B cell (primary cell): ENCODE measurements at regions not wholly inside any gene's neighbourhood (a gene's known extent, or its start where the extent isn't known, plus 50 kb on each side); places are given as distances from the start of the nearest gene placed in this dataset.

ENCODE experiments used
- ATAC-seq: fragments of 200-7000 bp; cut with Tn5 transposase; one replicate; pipeline ENCODE4 v1.10.0; 2021; ENCODE audit warnings: low read depth, mild to moderate bottlenecking, moderate number of reproducible peaks, moderate library complexity
- CTCF ChIA-PET: fragments of 350-600 bp; sonication (Branson Sonifier 250); formaldehyde crosslinking; loops from one replicate; lab custom pipeline; 2021; ENCODE audit warnings: antibody characterized with exemption, inconsistent platforms; lab: Charles Lee
- POLR2A ChIA-PET: fragments of 350-600 bp; sonication (Branson Sonifier 250); formaldehyde crosslinking; loops from one replicate; lab custom pipeline; 2021; ENCODE audit warnings: antibody characterized with exemption; lab: Charles Lee
- DNase-seq: peaks from one replicate; pipeline ENCODE4 v3.0.0; 2013
- H2AFZ ChIP-seq: 2 replicates; pipeline ENCODE4 v1.6.1; 2012; ENCODE audit warnings: mild to moderate bottlenecking, low read depth, low read length; ENCODE audit not compliant: insufficient read depth, poor library complexity, severe bottlenecking
- H3K27ac ChIP-seq, 2 donors: 1 replicate in 1 of 2; 2 replicates in 1 of 2; pipeline ENCODE4 v1.5.1; 2012 to 2013; ENCODE audit warnings: low read length in 2 of 2, mild to moderate bottlenecking in 2 of 2, moderate library complexity in 1 of 2
- H3K27me3 ChIP-seq, 4 experiments: fragments of 200-600 bp in 1 of 4; sonication (generic) in 1 of 4; replicated peaks in 1 of 4; 1 replicate in 2 of 4; 2 replicates in 2 of 4; pipeline versions ENCODE4 v1.6.1 to v1.7.0; 2013 to 2016; ENCODE audit warnings: low read length in 3 of 4, mild to moderate bottlenecking in 2 of 4, mixed read lengths in 1 of 4, moderate library complexity in 1 of 4; ENCODE audit not compliant: insufficient read depth in 4 of 4, control insufficient read depth in 3 of 4; ENCODE audit errors: control extremely low read depth in 1 of 4
- H3K36me3 ChIP-seq, 2 experiments: replicated peaks in 1 of 2; 1 replicate in 1 of 2; 2 replicates in 1 of 2; pipeline versions ENCODE4 v1.6.1 to v1.7.1; 2013; ENCODE audit warnings: low read length in 1 of 2; ENCODE audit not compliant: insufficient read depth in 2 of 2, control insufficient read depth in 1 of 2; ENCODE audit errors: control extremely low read depth in 1 of 2, extremely low read depth in 1 of 2
- H3K4me1 ChIP-seq, 2 donors: fragments of 200-600 bp in 1 of 2; sonication (generic) in 1 of 2; 1 replicate in 1 of 2; 2 replicates in 1 of 2; pipeline versions ENCODE4 v1.5.1 to v1.6.1; 2013 to 2017; ENCODE audit warnings: low read length in 2 of 2; ENCODE audit not compliant: control insufficient read depth in 2 of 2, insufficient read depth in 2 of 2
- H3K4me2 ChIP-seq: replicated peaks from 2 replicates; pipeline ENCODE3; 2012; ENCODE audit warnings: mild to moderate bottlenecking, low read depth, low read length; ENCODE audit not compliant: poor library complexity, severe bottlenecking
- H3K4me3 ChIP-seq, 5 experiments: fragments of 200-600 bp in 1 of 5; sonication (generic) in 1 of 5; 1 replicate in 3 of 5; 2 replicates in 2 of 5; pipeline versions ENCODE4 v1.5.1 to v1.7.0; 2011 to 2016; ENCODE audit warnings: low read length in 4 of 5, mild to moderate bottlenecking in 4 of 5, low read depth in 2 of 5, control low read depth in 1 of 5, moderate library complexity in 1 of 5; ENCODE audit not compliant: insufficient read depth in 1 of 5; ENCODE audit errors: control extremely low read depth in 1 of 5, extremely low read depth in 1 of 5
- H3K79me2 ChIP-seq: fragments of 200-600 bp; sonication (generic); one replicate; pipeline ENCODE4 v1.6.0; 2016; ENCODE audit warnings: low read length; ENCODE audit not compliant: control insufficient read depth, insufficient read depth
- H3K9ac ChIP-seq: fragments of 200-600 bp; sonication (generic); 2 replicates; pipeline ENCODE4 v1.6.1; 2017; ENCODE audit warnings: mild to moderate bottlenecking, low read length, moderate library complexity
- H3K9me3 ChIP-seq, 3 donors: one replicate each; pipeline versions ENCODE4 v1.6.1 to v1.7.1; 2013; ENCODE audit warnings: low read length in 2 of 3; ENCODE audit not compliant: control insufficient read depth in 2 of 3, insufficient read depth in 1 of 3; ENCODE audit errors: control extremely low read depth in 1 of 3
- H4K20me1 ChIP-seq: 2 replicates; pipeline ENCODE4 v1.6.0; 2012; ENCODE audit warnings: mild to moderate bottlenecking, low read length; ENCODE audit not compliant: insufficient read depth, control insufficient read depth, poor library complexity, severe bottlenecking
- H3K27ac Mint-ChIP-seq: one replicate; pipeline ENCODE4 v1.8.0; 2021; ENCODE audit warnings: mixed read lengths
- H3K27me3 Mint-ChIP-seq: one replicate; pipeline ENCODE4 v1.8.0; 2021; ENCODE audit warnings: mixed read lengths
- H3K4me1 Mint-ChIP-seq: one replicate; pipeline ENCODE4 v1.8.0; 2021; ENCODE audit warnings: mixed read lengths
- H3K4me3 Mint-ChIP-seq: one replicate; pipeline ENCODE4 v1.8.0; 2021; ENCODE audit warnings: mixed read lengths
- H3K9me3 Mint-ChIP-seq: one replicate; pipeline ENCODE4 v1.8.0; 2022; ENCODE audit warnings: mixed read lengths; ENCODE audit not compliant: insufficient read depth
- CTCF ChIP-seq: fragments of 200-600 bp; IDR thresholded peaks from one replicate; pipeline ENCODE4 v1.8.0; 2022; ENCODE audit warnings: antibody characterized with exemption, mild to moderate bottlenecking
- EZH2 ChIP-seq: IDR thresholded peaks from 2 replicates; pipeline ENCODE4 v1.6.1; 2012; ENCODE audit warnings: borderline replicate concordance, low read depth, mild to moderate bottlenecking, moderate library complexity, low read length; ENCODE audit not compliant: insufficient read depth, poor library complexity, severe bottlenecking
- WGBS: methylation state at CpG from one replicate; pipeline ENCODE4 v1.1.5; 2013; ENCODE audit warnings: missing lambda C conversion rate; ENCODE audit not compliant: insufficient coverage; 5-methylcytosine and 5-hydroxymethylcytosine counted together
- intact Hi-C: fragments of 100-400 bp; cut with micrococcal nuclease; formaldehyde crosslinking; loops from one replicate; pipeline ENCODE4 v1.10.0; 2022

DNA sequence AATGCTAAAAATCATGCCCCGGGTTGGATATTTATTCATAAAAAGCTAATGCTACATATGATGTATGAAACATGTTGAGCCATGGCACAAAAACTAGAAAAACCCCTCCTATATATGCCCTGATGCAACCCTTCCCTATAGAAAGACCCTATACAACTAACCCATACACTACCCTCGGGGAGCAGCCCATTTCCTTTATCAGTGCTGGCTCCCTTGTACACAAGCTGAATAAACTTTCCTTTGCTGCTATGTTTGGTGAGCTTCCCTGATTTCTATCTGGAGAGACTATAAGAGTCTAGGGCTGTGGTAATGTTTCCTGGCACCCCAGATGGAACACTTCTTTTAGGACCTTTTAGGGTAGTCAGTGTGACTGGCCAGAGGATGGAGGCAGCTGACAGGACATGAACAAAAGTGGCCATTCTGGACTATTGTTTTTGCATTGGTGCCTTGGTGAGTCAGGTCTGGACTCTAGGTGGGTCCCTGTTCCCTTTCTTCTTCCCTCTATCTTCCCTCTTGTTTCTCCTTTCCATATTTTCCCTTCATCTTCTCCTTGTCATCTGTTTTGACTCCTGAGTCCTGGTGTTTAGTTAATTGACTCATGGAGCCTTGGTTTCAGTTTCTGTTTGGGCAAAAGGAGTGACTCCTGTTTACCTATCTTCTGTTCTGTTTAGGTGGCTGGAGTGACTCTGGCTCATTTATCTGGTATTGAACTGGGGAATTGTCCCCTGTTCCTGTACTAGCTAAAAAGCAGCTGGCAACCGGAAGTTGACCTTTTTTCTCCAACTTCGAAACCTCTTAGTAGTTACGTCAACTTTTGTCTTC lies 1321.8 kb upstream of the PCDH9 start:
- no peak for ATAC-seq
- no peak overlapping the region for H3K27ac ChIP-seq
- ChIA-PET POLR2A (no interaction called here), CTCF (no interaction called here)
- peaks cover 0 to 3% (median 0%) of the 10 kb centered on the region in 3 donors for H3K9me3 ChIP-seq
- H3K4me1 ChIP-seq = no peaks in the 10 kb centered on the region
- Mint-ChIP-seq H3K4me1 (no peaks in the 10 kb centered on the region), H3K4me3 (peak overlapping the region; percentile 18), H3K9me3 (no peaks in the 10 kb centered on the region), H3K27me3 (no peaks in the 10 kb centered on the region), H3K27ac (no peak overlapping the region)
- no peaks in the 10 kb centered on the region for H3K36me3 ChIP-seq
- 96% methylated on average over 3 of the region's 5 CpGs for WGBS
- intact Hi-C loops = no loop called here
- H3K27me3 ChIP-seq = no peaks in the 10 kb centered on the region
- no peaks in the 10 kb centered on the region for H3K79me2 ChIP-seq
- H3K9ac ChIP-seq = peak overlapping the region; percentile 31
- TF ChIP-seq CTCF (no peak), EZH2 (no peak)
- peak overlapping the region; percentile 21 for H2AFZ ChIP-seq
- DNase-seq = no peak
- no peaks in the 10 kb centered on the region for H4K20me1 ChIP-seq
- no peak overlapping the region for H3K4me3 ChIP-seq
- no peak overlapping the region for H3K4me2 ChIP-seq

GRCh38 chr13:68550330-68550729 lies 1320.2 kb upstream of the PCDH9 start:
- Histone ChIP-seq H3K27ac (no peak overlapping the region), H4K20me1 (no peaks in the 10 kb centered on the region), H3K27me3 (no peaks in the 10 kb centered on the region), H3K9ac (no peak overlapping the region), H3K4me3 (no peak overlapping the region), H3K9me3 (peaks cover 0 to 3% (median 0%) of the 10 kb centered on the region in 3 donors), H3K36me3 (no peaks in the 10 kb centered on the region), H3K4me2 (no peak overlapping the region), H2AFZ (no peak overlapping the region), H3K79me2 (no peaks in the 10 kb centered on the region), H3K4me1 (no peaks in the 10 kb centered on the region)
- intact Hi-C loops = no loop called here
- H3K27ac Mint-ChIP-seq = no peak overlapping the region
- 80% methylated on average over 1 of the region's 1 CpG for WGBS
- no peaks in the 10 kb centered on the region for H3K4me1 Mint-ChIP-seq
- H3K4me3 Mint-ChIP-seq = no peak overlapping the region
- ChIA-PET CTCF (no interaction called here), POLR2A (no interaction called here)
- no peaks in the 10 kb centered on the region for H3K9me3 Mint-ChIP-seq
- ATAC-seq (no peak), DNase-seq (no peak)
- H3K27me3 Mint-ChIP-seq = no peaks in the 10 kb centered on the region
- no peak for TF ChIP-seq CTCF
- no peak for TF ChIP-seq EZH2
